Retina (tissue), 1 donor: ENCODE measurements at regions not wholly inside any gene's neighbourhood (a gene's known extent, or its start where the extent isn't known, plus 50 kb on each side); places are given as distances from the start of the nearest gene placed in this dataset.
"Not testable (repeated sequence)": the region's sequence is repeated elsewhere in the genome, so short reads cannot be mapped to it uniquely, and the experiment has no call there.

Experiments used
- DNase-seq: peaks from one replicate; pipeline ENCODE4 v3.0.0-alpha.2; 2016

DNA sequence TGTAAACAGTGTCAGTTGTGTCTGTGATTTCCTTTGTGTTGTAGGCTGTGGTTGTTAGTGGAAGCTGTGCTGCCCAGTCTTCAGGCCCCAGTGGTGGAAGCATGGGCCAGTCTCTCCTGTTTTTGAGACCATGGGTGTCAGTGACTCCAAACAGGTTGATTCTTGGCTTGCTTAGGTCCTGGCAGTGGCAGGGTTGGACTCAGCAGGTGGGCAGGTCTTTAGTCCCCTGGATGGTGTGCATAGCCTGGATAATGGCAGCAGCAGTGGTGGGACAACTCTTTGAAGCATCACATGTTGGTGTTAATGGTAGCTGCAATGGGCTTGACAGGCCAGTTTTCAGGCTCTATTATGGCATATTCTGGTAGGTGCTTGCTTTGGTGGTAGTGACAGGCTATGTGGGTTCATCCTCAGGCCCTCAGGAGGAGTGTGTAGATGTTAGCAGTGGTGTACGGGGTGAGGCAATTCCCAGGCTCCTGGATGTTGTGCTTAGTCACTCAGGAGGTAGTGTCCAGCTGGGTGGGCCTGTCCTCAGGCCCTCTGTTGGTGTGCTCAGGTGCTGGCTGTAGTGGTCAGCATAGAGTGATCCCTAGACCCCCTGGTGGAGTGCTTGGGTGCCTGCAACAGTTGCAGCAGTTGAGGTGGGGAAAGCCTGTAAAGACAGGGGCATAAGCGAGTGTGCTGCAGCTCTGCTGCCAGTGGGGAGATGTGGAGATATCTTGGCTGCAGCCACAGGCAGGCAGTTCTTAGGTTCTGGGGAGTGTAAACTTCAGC is 596.7 kb downstream of the PDCD6IP start:
- no peak for DNase-seq

GRCh38 chr3:34396288-34396687 is 597.9 kb downstream of the PDCD6IP start:
- no peak for DNase-seq

DNA sequence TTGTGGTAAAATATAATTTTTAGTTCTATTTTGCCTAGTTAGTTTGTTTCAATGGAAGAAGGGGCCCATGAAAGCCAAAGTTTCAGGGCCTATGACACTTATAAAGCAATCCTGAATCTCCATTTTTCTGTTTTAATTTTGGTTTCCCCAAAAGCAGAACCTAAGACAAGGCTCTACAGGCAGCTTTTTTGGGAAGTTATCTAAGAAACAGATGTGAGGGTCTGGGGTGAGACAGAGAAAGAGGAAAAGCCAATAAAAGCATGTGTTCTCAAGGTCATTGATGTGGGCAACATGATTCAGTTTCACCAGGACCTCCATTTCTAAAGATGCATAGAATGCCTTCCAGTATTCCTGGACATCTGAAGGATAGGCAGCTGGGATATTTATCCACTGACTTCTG is 598.5 kb downstream of the PDCD6IP start:
- no peak for DNase-seq

- DNase-seq = no peak
Measured at GRCh38 chr3:34399401-34399800, 601.0 kb downstream of the PDCD6IP start.

GRCh38 chr3:34405159-34405558 is 606.7 kb downstream of the PDCD6IP start:
- no peak for DNase-seq

DNA sequence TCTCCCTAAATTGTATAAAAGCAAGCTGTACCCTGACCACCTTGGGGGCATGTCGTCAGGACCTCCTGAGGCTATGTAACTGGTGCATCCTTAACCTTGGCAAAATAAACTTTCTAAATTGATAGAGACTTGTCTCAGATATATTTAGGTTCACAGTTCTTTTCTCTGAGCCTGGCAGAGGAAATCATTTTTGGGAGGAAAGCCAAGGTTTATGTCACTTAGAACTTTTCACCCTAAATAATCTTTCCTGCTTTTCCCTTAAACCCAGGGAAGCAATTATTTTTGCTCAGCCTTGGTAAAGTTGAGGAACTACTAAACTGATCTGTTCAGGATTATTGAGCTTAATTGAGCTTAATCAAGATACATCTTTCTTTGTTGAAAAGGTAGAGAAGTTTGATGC is 608.9 kb downstream of the PDCD6IP start:
- DNase-seq = no peak

GRCh38 chr3:34408088-34408487 is 609.7 kb downstream of the PDCD6IP start:
- no peak for DNase-seq

GRCh38 chr3:34411596-34411995 is 613.2 kb downstream of the PDCD6IP start:
- no peak for DNase-seq

DNA sequence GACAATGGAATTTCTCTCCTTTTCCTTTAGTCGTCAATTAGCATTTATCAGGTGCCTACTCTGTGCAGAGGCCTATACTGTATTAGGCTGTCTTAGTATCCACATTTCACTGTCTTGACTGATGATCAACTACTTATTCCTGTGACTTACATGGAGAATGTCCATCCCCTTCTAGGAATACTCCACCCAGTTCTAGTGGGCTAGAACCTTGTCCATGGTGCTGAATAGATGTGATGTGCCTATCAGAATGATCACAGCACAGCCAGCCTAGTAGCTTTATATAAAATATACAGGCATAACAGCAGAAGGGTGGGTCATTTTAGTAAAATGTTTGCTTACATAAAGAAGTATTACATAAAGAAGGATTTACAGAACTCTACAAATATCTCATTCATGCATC is 621.4 kb downstream of the PDCD6IP start:
- no peak for DNase-seq

GRCh38 chr3:34421762-34422161 is 623.3 kb downstream of the PDCD6IP start:
- no peak for DNase-seq

DNA sequence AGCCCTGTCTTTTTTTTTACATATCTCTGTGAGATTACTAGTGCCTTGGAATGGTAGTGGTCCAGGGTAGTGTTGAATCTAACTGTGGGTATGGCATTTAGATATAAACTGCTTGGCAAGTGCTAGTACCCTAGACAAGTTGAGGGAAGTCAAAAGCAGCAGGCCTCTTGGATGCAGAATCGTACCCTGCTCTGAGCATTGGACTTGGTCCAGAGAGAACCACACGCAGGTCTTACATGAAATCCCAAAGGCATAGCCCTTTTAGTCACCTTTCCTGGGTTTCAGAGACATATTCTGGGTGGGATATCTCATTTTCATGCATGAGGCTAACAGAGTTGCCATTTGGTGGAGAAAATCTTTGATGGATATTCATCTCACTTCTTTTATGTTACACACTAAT is 641.4 kb downstream of the PDCD6IP start:
- DNase-seq = no peak

DNA sequence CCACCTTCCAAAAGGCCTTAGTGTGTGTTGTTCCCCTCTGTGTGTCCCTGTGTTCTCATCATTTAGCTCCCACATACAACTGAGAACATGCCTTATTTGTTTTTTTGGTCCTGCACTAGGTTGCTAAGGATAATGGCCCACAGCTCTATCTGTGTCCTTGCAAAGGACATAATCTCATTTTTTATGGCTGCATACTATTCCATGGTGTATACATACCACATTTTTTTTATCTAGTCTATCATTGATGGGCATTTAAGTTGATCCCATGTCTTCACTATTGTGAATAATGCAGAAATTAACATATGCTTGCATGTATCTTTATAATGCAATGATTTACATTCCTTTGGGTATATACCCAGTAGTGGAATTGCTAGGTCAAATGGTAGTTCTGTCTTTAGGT is 645.7 kb downstream of the PDCD6IP start:
- no peak for DNase-seq

DNA sequence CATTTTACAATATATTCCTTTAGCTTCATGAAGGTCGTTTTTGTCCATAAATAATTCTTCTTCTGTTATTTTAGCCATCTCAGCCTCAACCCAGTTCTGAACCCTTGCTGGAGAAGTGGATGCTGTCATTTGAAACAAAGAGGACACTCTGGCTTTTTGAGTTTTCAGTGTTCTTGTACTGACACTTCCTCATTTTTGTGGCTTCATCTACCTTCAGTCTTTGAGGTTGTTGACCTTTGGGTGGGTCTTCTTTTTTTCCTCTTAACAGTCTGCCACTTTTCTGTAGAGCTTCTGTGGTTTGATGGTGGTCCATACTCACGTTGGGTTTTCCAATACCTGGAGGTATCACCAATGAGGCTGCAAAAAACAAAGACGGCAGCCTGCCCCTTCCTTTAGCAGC is 650.9 kb downstream of the PDCD6IP start:
- no peak for DNase-seq

GRCh38 chr3:34463414-34463813 is 665.0 kb downstream of the PDCD6IP start:
- no peak for DNase-seq

GRCh38 chr3:34464646-34465045 is 666.2 kb downstream of the PDCD6IP start:
- no peak for DNase-seq

DNA sequence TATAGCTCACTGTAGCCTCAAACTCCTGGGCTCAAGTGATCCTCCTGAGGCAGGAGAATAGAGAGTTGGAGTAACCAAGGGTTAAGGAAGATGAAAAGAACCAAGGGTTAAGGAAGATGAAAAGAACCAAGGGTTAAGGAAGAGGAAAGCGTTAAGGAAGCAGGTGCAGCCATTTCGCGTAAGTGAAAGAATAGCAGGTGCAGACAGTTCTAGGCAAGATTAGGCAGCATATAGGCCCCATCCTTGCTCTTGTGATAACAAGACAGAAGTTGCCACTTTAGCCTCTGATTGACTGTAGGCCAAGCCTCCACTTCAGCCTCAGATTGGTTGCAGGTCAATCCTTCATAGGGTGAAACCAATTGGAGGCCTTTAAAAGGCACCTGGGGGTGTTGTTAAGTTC is 677.4 kb downstream of the PDCD6IP start:
- DNase-seq = no peak

DNA sequence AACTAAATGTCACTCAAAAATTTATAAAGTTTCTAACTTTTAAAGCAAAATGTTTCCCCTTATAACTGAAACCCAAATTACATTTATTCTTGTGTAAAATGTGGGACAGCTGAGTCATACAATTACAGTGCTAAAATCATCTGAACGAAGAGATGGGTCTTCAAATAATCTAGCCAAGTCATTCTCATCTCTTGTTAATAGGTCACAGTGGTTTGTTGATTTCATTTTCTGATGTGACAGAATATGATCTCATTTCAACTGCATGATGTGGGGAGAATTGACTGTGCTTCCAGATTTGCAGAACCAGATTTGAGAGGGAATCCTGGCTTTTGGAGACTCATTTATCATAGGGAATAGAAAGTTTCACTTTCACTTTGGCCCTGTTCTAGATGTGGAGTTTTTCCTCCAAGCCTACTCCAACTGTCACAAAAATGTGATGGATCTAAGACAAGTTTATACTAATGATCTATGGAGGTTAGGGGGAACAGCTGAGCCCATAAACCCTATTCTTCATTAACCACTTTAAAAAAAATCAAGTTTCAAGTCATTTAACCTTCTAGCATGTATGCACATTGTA is 685.0 kb downstream of the PDCD6IP start:
- DNase-seq = no peak

DNA sequence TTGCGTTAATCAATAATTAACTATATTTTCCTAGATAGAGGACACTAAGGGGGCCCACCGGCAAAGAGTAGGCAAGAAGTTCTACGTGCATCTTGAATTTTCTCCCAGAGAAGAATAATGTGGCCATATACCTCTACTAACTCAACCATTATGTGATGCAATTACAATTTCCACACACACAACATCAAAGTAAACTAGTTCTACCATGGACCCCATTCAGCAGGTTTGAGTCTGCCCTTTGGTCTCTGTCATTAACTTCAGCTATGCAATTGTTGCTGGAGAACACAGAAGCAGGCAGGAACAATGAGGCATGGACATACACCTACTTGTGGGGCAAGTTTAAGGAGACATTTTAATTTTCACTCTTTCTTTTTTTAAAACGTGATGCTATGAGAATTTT is 705.9 kb downstream of the PDCD6IP start:
- no peak for DNase-seq

DNA sequence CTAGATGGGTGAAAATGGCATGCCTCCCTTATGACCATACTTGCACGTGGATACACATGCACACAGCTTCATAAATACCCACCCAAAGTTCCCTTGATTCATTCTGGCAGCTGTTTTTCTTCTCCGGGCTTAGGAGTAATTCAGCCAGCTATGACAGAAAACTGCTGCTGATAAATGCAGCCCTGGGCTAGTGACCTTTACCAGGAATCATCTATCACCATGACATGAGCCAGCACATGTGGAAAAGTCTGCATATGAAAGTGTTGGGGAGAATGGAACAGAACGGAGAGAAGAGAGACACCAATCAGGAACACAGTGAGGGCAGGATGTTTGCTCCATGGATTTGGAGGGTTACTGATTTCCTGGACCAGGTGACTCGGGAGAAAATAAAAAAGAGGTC is 706.3 kb downstream of the PDCD6IP start:
- DNase-seq = no peak

DNA sequence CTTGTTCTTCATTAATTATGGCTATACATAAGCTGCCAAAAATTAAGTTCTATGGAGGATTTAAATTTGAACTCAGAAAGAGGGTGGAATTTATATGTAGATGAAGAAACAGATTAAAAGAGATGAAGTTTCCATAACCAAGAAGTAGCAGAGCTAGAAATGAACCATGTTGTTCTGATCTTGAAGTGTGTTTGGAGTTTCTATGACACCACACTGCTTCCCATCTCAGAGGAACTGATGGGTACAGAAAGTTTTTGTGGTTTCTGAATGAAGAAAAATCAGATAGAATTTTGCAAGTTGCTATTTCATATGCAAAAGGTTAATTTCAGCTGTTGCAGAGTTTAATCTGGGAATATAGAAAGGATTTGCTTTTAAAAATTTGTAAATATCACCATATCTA is 710.3 kb downstream of the PDCD6IP start:
- no peak for DNase-seq

- DNase-seq = no peak
Measured at GRCh38 chr3:34511891-34512290, 713.5 kb downstream of the PDCD6IP start.

- DNase-seq = not testable (repeated sequence)
Measured at GRCh38 chr3:34519008-34519407, 720.6 kb downstream of the PDCD6IP start.

- DNase-seq = no peak
Measured at GRCh38 chr3:34531156-34531555, 732.7 kb downstream of the PDCD6IP start.

GRCh38 chr3:34533451-34533850 is 735.0 kb downstream of the PDCD6IP start:
- DNase-seq = no peak

- DNase-seq = no peak
Measured at GRCh38 chr3:34534013-34534412, 735.6 kb downstream of the PDCD6IP start.
